Loucy (cell line): ENCODE measurements at regions not wholly inside any gene's neighbourhood (a gene's known extent, or its start where the extent isn't known, plus 50 kb on each side); places are given as distances from the start of the nearest gene placed in this dataset.

Experiments
- H2AFZ ChIP-seq: fragments of 200-600 bp; sonication (generic); 2 replicates; pipeline ENCODE4 v1.6.0; 2016; ENCODE audit warnings: antibody characterized with exemption, mild to moderate bottlenecking, low read length, moderate library complexity
- H3F3A ChIP-seq: fragments of 200-600 bp; 2 replicates; pipeline ENCODE4 v1.6.0; 2016; ENCODE audit warnings: antibody characterized with exemption, low read depth, mild to moderate bottlenecking
- H3K27me3 ChIP-seq: fragments of 200-600 bp; sonication (generic); 2 replicates; pipeline ENCODE4 v1.6.1; 2014; ENCODE audit warnings: low read length, mild to moderate bottlenecking; ENCODE audit not compliant: insufficient read depth, poor library complexity, severe bottlenecking
- H3K36me3 ChIP-seq: fragments of 200-600 bp; sonication (generic); 2 replicates; pipeline ENCODE4 v1.6.1; 2016; ENCODE audit warnings: low read length; ENCODE audit not compliant: insufficient read depth
- H3K4me1 ChIP-seq: fragments of 200-600 bp; sonication (generic); 2 replicates; pipeline ENCODE4 v1.5.1; 2014; ENCODE audit warnings: low read length, mild to moderate bottlenecking; ENCODE audit not compliant: insufficient read depth, poor library complexity, severe bottlenecking
- H3K4me2 ChIP-seq: fragments of 200-600 bp; sonication (generic); 2 replicates; pipeline ENCODE4 v1.6.0; 2014; ENCODE audit warnings: antibody characterized with exemption, low read length, low read depth, mild to moderate bottlenecking; ENCODE audit not compliant: poor library complexity, severe bottlenecking
- H3K4me3 ChIP-seq: fragments of 200-600 bp; sonication (generic); 2 replicates; pipeline ENCODE4 v1.5.1; 2014; ENCODE audit warnings: low read length, mild to moderate bottlenecking, mixed read lengths; ENCODE audit not compliant: poor library complexity, severe bottlenecking
- H3K79me2 ChIP-seq: fragments of 200-600 bp; sonication (generic); 2 replicates; pipeline ENCODE4 v1.6.1; 2014; ENCODE audit warnings: low read length; ENCODE audit not compliant: insufficient read depth
- H3K9ac ChIP-seq: fragments of 200-600 bp; sonication (generic); 2 replicates; pipeline ENCODE4 v1.6.0; 2014; ENCODE audit warnings: mild to moderate bottlenecking, low read depth, low read length, moderate library complexity; ENCODE audit not compliant: poor library complexity, severe bottlenecking
- H3K9me2 ChIP-seq: fragments of 200-600 bp; sonication (generic); replicated peaks from 2 replicates; pipeline ENCODE4 v1.6.1; 2016; ENCODE audit warnings: low read depth, low read length, mixed read lengths
- H3K9me3 ChIP-seq: fragments of 200-600 bp; sonication (generic); 2 replicates; pipeline ENCODE4 v1.6.1; 2014; ENCODE audit warnings: mild to moderate bottlenecking, antibody characterized with exemption, low read length, low read depth; ENCODE audit not compliant: insufficient read depth
- H4K20me1 ChIP-seq: fragments of 200-600 bp; sonication (generic); 2 replicates; pipeline ENCODE4 v1.6.0; 2014; ENCODE audit warnings: antibody characterized with exemption, low read length, mild to moderate bottlenecking; ENCODE audit not compliant: insufficient read depth, poor library complexity, severe bottlenecking
- CTCF ChIP-seq: fragments of 200-600 bp; sonication (generic); conservative IDR thresholded peaks from 2 replicates; pipeline ENCODE4 v1.5.1; 2014; ENCODE audit warnings: mild to moderate bottlenecking, antibody characterized with exemption, low read length
- EZH2phosphoT487 ChIP-seq: fragments of 200-600 bp; IDR thresholded peaks from 2 replicates; pipeline ENCODE4 v1.6.1; 2018; ENCODE audit warnings: antibody characterized with exemption, mild to moderate bottlenecking, moderate library complexity, borderline replicate concordance

- no peaks in the 10 kb centered on the region for H3K9me2 ChIP-seq
- TF ChIP-seq EZH2phosphoT487, result no peak
- TF ChIP-seq CTCF, result no peak
- H3K36me3 ChIP-seq, result no peaks in the 10 kb centered on the region
- H4K20me1 ChIP-seq, result no peaks in the 10 kb centered on the region
- H3K4me2 ChIP-seq, result no peak overlapping the region
- H3K79me2 ChIP-seq, result no peaks in the 10 kb centered on the region
- no peaks in the 10 kb centered on the region for H3K4me1 ChIP-seq
- H3F3A ChIP-seq, result no peaks in the 10 kb centered on the region
- H3K27me3 ChIP-seq, result no peaks in the 10 kb centered on the region
- H3K9ac ChIP-seq, result no peak overlapping the region
- no peaks in the 10 kb centered on the region for H3K9me3 ChIP-seq
- H3K4me3 ChIP-seq, result no peak overlapping the region
- no peak overlapping the region for H2AFZ ChIP-seq
Measured at GRCh38 chr13:76730220-76730619, 156.0 kb downstream of the KCTD12 start.

GRCh38 chr13:76729691-76730090 lies 156.5 kb downstream of the KCTD12 start:
- Histone ChIP-seq H3K27me3 (no peaks in the 10 kb centered on the region), H3K36me3 (no peaks in the 10 kb centered on the region), H3K9ac (no peak overlapping the region), H3K4me1 (no peaks in the 10 kb centered on the region), H4K20me1 (no peaks in the 10 kb centered on the region), H2AFZ (no peak overlapping the region), H3K9me2 (no peaks in the 10 kb centered on the region), H3K79me2 (no peaks in the 10 kb centered on the region), H3F3A (no peaks in the 10 kb centered on the region), H3K4me3 (no peak overlapping the region), H3K9me3 (no peaks in the 10 kb centered on the region), H3K4me2 (no peak overlapping the region)
- TF ChIP-seq CTCF (no peak), EZH2phosphoT487 (no peak)

GRCh38 chr13:76725896-76726295 lies 160.3 kb downstream of the KCTD12 start:
- Histone ChIP-seq H3K27me3 (no peaks in the 10 kb centered on the region), H3K9me2 (no peaks in the 10 kb centered on the region), H3K36me3 (no peaks in the 10 kb centered on the region), H4K20me1 (no peaks in the 10 kb centered on the region), H3K9me3 (no peaks in the 10 kb centered on the region), H3F3A (no peaks in the 10 kb centered on the region), H3K4me3 (no peak overlapping the region), H3K79me2 (no peaks in the 10 kb centered on the region), H3K4me2 (no peak overlapping the region), H3K4me1 (peaks cover 19% of the 10 kb centered on the region), H2AFZ (0 out of 2 replicates have a peak overlapping the region, but pooled peaks have one; percentile 40), H3K9ac (no peak overlapping the region)
- no peak for TF ChIP-seq EZH2phosphoT487
- TF ChIP-seq CTCF, result no peak
